Parathyroid adenoma (tissue), 2 donors: ENCODE measurements at regions not wholly inside any gene's neighbourhood (a gene's known extent, or its start where the extent isn't known, plus 50 kb on each side); places are given as distances from the start of the nearest gene placed in this dataset.

Experiments
- H2AFZ ChIP-seq: fragments of 300-600 bp; sonication (generic); one replicate; pipeline ENCODE4 v1.7.0; 2017; ENCODE audit warnings: antibody characterized with exemption, mild to moderate bottlenecking
- H3K27ac ChIP-seq: fragments of 300-600 bp; sonication (generic); one replicate; pipeline ENCODE4 v1.7.0; 2017
- H3K27me3 ChIP-seq: fragments of 300-600 bp; sonication (generic); one replicate; pipeline ENCODE4 v1.7.0; 2017; ENCODE audit warnings: low read length; ENCODE audit not compliant: control insufficient read depth, insufficient read depth
- H3K36me3 ChIP-seq: fragments of 300-600 bp; sonication (generic); one replicate; pipeline ENCODE4 v1.7.0; 2017; ENCODE audit warnings: low read length; ENCODE audit not compliant: control insufficient read depth, insufficient read depth
- H3K4me1 ChIP-seq: fragments of 300-600 bp; sonication (generic); one replicate; pipeline ENCODE4 v1.7.0; 2017; ENCODE audit warnings: control low read depth
- H3K4me2 ChIP-seq: fragments of 300-600 bp; sonication (generic); one replicate; pipeline ENCODE4 v1.7.0; 2017; ENCODE audit warnings: low read length
- H3K4me3 ChIP-seq: fragments of 300-600 bp; sonication (generic); one replicate; pipeline ENCODE4 v1.7.0; 2017; ENCODE audit warnings: low read depth, low read length
- H3K79me2 ChIP-seq: fragments of 300-600 bp; sonication (generic); one replicate; pipeline ENCODE4 v1.7.0; 2017; ENCODE audit warnings: control low read depth
- H3K9ac ChIP-seq: fragments of 300-600 bp; sonication (generic); one replicate; pipeline ENCODE4 v1.7.0; 2017; ENCODE audit warnings: mild to moderate bottlenecking
- H3K9me3 ChIP-seq: fragments of 300-600 bp; sonication (generic); one replicate; pipeline ENCODE4 v1.7.0; 2017; ENCODE audit warnings: low read length; ENCODE audit not compliant: control insufficient read depth
- CTCF ChIP-seq: fragments of 300-600 bp; sonication (generic); IDR thresholded peaks from one replicate; pipeline ENCODE4 v1.7.0; 2017; ENCODE audit warnings: antibody characterized with exemption, mild to moderate bottlenecking
- donor health status: primary hyperparathyroidism.

DNA sequence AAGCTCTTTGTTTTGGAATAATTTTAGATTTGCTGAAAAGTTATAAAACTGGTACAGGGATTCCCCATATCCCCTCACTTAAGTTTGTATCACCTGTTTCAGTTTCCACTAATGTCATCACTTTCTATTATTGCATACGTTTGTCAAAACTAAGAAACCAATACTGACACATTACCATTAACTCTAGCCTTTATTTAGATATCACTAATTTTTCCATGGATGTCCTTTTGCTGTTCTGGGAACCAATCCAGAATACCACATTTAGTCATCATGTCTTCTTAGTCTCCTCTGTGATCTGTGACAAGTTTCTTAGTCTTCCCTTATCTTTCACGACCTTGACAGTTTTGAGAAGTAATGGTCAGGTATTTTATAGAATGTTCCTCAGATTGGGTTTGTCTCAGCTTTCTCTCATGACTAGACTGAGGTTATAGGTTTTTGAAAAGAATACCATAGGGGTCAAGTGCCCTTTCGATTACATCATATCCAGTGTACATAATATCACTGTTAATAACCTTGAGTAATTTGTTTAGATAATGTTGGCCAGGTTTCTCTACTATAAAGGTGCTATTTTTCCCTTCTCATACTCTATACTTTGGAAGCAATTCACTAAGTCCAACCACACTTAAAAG, 51.9 kb upstream of the NMUR2 start:
- Histone ChIP-seq H3K4me1 (no peaks in the 10 kb centered on the region), H3K27ac (no peak overlapping the region), H3K27me3 (no peaks in the 10 kb centered on the region), H3K79me2 (no peaks in the 10 kb centered on the region), H3K9me3 (no peaks in the 10 kb centered on the region), H3K36me3 (no peaks in the 10 kb centered on the region), H2AFZ (no peak overlapping the region), H3K4me3 (no peak overlapping the region), H3K4me2 (no peak overlapping the region), H3K9ac (no peak overlapping the region)
- no peak for TF ChIP-seq CTCF

DNA sequence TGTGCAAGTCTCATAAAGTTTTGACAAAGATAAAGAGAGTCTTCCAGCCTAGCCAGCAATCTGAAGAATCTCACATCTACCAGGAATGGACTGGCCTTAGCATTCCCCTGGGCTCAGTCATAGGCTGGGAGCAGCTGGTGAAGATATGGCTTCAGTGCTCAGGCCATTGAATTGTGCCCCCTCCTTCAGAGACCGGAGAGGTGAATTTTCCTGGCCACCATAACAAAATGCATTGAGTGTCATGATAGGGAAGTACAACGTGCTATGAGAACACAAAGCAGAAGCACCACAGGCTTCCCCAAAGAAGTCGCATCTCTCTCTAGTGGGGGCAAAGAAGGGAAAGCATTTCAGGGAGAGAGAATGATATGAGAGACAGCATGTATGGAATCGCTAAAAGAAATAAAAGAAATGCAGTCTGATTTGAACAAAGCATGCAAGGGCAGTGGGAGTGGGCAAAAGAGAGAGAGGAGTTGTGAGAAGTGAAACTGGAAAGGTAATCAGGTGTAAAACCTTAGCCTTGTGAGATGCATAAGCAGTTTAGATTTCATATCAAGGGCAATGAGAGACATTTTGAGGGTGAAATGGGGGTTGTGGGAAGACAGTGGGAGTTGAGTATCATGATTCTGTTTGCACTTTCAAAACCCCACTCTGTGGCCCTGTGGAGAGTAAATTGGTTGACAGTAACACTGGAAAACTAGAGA, 57.1 kb upstream of the NMUR2 start:
- Histone ChIP-seq H2AFZ (no peak overlapping the region), H3K4me3 (no peak overlapping the region), H3K27ac (no peak overlapping the region), H3K9me3 (no peaks in the 10 kb centered on the region), H3K79me2 (no peaks in the 10 kb centered on the region), H3K4me1 (no peaks in the 10 kb centered on the region), H3K4me2 (no peak overlapping the region), H3K27me3 (no peaks in the 10 kb centered on the region), H3K36me3 (no peaks in the 10 kb centered on the region), H3K9ac (no peak overlapping the region)
- TF ChIP-seq CTCF: no peak

- TF ChIP-seq CTCF: no peak
Measured at GRCh38 chr5:152464048-152464447, 59.0 kb upstream of the NMUR2 start.

DNA sequence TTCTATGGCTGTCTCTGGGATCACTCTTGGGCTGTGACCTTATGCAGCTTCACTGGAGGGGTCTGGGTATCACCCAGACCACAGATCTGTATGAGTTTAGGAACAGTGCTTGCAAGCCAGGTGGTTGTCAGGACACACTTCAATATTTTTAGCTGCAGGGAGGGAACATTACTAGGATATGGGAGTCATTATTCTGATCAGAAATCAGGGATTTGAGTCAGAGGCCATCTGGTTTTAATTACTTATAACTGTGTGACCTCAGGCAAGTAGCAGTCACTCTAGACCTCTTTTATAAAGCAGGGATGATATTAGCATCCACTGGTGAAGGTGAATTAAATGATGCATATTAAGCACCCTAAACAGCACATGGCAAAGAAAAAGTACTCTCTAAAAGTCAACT, 60.1 kb upstream of the NMUR2 start:
- no peaks in the 10 kb centered on the region for H3K4me1 ChIP-seq
- H3K4me3 ChIP-seq: no peak overlapping the region
- H3K4me2 ChIP-seq: no peak overlapping the region
- H3K9ac ChIP-seq: no peak overlapping the region
- H3K36me3 ChIP-seq: no peaks in the 10 kb centered on the region
- H2AFZ ChIP-seq: no peak overlapping the region
- H3K27me3 ChIP-seq: no peaks in the 10 kb centered on the region
- no peaks in the 10 kb centered on the region for H3K79me2 ChIP-seq
- no peak for TF ChIP-seq CTCF
- no peak overlapping the region for H3K27ac ChIP-seq
- H3K9me3 ChIP-seq: no peaks in the 10 kb centered on the region

More at GRCh38 chr5:152464048-152464447, 59.0 kb upstream of the NMUR2 start:
- no peak overlapping the region for H3K4me3 ChIP-seq
- no peak overlapping the region for H2AFZ ChIP-seq
- no peaks in the 10 kb centered on the region for H3K9me3 ChIP-seq
- no peaks in the 10 kb centered on the region for H3K36me3 ChIP-seq
- no peaks in the 10 kb centered on the region for H3K27me3 ChIP-seq
- H3K79me2 ChIP-seq: no peaks in the 10 kb centered on the region
- no peak overlapping the region for H3K4me2 ChIP-seq
- no peak overlapping the region for H3K27ac ChIP-seq
- H3K4me1 ChIP-seq: no peaks in the 10 kb centered on the region
- H3K9ac ChIP-seq: no peak overlapping the region
